ENCODE measurements at regions not wholly inside any gene's neighbourhood (a gene's known extent, or its start where the extent isn't known, plus 50 kb on each side); places are given as distances from the start of the nearest gene placed in this dataset.

- no peak for DNase-seq (ENCODE audit: low read depth in 1 of 2, low spot score in 1 of 2)
Observed at GRCh38 chr9:81125446-81126092, 563.8 kb downstream of the TLE1 start.

- no peak for DNase-seq (ENCODE audit: low read depth in 1 of 2, low spot score in 1 of 2)
Observed at GRCh38 chr9:81123526-81123925, 565.8 kb downstream of the TLE1 start.

DNA sequence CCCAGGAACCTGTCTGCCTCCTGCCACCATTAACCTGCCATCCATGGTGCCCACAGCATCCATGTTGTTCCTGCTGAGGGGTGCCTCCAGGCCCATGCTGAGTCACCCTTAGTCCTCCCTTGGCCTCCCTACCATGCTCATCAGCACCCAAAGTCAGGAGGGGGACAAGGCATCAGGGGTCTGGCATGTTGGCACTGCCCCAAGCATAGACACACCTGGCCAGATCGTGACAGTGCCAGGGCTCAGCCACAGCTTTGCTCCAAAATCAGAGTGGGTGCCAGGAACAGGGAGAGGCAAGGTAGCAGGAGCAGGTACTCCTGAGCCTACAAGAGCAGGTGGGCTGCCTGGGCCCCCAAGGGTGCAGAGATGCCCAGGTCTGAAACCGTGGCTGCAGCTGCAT, 566.6 kb downstream of the TLE1 start:
- no peak for DNase-seq (ENCODE audit: low read depth in 1 of 2, low spot score in 1 of 2)

DNA sequence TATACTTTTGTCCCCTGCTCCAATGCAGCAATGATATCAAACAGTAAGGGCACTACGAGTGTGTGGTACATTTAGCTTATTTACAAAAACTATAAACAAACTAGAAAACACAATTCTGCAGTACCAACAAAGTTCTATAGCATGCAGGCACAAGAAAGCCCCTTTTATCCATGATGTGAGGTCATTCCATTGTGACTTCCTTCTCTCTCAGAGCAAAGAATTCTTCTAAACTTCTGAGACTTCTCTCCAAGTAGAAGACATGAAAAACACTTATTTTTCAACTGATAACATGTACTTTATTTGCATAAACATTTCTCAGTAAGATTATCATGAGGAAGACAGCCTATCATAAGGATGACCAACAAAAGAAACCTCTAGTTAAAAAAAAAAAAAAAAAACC, 569.8 kb downstream of the TLE1 start:
- DNase-seq (ENCODE audit: low read depth in 1 of 2, low spot score in 1 of 2), result no peak

- no peak for DNase-seq (ENCODE audit: low read depth in 1 of 2, low spot score in 1 of 2)
Observed at GRCh38 chr9:81118416-81118815, 570.9 kb downstream of the TLE1 start.

DNA sequence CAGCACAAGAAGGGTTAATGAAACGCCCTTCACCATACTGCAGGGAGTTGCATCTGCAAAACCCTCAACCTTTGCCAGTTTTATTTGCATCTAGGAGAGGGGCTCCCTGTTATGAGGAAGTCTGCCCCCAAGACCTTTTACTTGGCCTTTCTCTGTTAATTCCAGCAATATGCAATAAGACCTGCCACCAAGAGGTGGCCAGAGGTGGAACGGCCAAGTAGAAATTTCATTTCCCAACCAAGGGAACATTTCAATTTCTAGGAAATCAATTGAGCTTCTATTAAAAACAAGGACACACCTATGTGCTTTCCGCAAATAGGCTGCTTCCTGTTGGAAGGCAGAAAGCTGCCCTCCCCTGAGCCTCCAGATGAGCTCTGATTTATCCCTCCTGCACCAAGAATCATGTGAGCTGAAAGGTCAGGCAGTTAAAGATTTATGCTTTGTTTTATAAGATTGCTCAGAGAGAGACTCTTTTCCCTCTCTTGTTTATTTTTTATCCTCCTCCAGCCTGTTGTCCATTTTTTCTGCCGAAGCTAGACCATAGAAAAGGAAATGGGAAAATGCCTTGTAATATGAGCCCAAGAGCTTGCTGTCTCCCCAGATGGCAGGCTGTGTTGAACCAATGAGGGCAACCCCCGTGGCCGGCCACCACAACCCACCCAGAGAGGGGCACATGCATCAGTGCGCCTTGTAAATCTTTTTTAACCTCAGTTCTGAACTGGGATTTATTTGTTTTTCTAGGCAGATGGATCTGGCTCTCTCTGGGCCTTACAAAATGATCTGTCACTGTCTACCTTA, 572.8 kb downstream of the TLE1 start:
- DNase-seq (ENCODE audit: low read depth in 1 of 2, low spot score in 1 of 2), result no peak

- no peak for DNase-seq (ENCODE audit: low read depth in 1 of 2, low spot score in 1 of 2)
Observed at GRCh38 chr9:81113453-81114124, 575.8 kb downstream of the TLE1 start.

- no peak for DNase-seq (ENCODE audit: low read depth in 1 of 2, low spot score in 1 of 2)
Observed at GRCh38 chr9:81112627-81113452, 576.5 kb downstream of the TLE1 start.

GRCh38 chr9:81108821-81109220, 580.5 kb downstream of the TLE1 start:
- no peak for DNase-seq (ENCODE audit: low read depth in 1 of 2, low spot score in 1 of 2)

DNA sequence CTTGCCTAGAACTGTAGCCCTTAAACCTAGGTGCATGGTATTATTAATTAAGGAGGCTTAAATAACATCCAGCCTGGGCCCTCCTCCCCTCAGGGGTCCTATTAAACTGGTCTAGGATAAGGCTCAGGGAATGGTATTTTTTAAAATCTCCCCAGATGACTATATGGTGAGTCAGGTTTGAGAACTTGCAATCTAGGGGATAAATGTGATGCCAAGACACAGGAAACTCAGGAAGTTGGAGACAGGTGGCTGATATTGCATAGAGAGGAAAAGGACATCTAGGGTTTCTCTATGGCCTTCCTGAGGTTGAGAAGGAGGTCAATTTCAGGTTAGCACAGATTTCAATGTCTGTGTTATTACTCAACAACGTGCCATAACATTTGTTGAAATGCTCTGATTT, 581.0 kb downstream of the TLE1 start:
- DNase-seq (ENCODE audit: low read depth in 1 of 2, low spot score in 1 of 2), result no peak

DNA sequence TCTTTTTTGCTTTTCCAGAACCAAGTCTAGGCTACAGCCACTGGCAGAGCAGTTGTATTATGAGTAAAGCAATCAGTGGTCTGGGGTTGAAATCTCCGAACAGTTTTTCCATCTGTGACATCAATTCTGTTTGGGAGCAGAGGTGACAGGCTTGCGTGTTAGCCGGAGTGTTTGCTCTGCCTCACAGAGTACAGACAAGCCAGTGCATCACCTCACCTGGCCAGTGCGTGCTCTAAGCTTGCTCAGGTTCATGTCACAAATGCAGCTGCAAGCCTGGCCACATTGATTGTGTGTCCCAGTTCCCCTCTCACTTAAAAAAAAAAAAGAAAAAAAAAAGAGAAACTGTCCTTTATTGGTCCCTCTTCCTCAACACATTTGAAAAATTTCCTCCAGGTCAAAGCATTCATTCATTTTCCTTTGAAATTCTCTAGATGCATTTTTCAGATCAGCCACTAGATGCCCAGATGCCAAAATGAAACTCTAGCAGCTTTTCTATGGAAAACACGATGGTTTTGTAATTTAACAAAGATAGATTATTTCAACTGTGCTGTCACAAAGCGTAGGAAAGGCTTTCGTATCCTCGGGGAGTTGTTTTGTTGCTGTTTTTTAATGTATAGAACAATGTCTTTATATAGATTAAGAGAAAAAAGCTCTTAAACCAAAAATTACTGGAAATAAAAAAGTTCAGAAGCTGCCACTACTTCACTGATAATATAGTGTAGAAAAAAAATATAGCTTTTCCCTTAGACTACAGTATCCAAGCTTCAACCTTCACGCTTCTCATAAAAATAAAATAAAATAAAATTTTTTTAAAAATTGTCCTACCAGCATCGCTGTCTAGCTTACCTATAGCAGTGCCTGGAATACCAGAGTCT, 585.5 kb downstream of the TLE1 start:
- no peak for DNase-seq (ENCODE audit: low read depth in 1 of 2, low spot score in 1 of 2)

DNA sequence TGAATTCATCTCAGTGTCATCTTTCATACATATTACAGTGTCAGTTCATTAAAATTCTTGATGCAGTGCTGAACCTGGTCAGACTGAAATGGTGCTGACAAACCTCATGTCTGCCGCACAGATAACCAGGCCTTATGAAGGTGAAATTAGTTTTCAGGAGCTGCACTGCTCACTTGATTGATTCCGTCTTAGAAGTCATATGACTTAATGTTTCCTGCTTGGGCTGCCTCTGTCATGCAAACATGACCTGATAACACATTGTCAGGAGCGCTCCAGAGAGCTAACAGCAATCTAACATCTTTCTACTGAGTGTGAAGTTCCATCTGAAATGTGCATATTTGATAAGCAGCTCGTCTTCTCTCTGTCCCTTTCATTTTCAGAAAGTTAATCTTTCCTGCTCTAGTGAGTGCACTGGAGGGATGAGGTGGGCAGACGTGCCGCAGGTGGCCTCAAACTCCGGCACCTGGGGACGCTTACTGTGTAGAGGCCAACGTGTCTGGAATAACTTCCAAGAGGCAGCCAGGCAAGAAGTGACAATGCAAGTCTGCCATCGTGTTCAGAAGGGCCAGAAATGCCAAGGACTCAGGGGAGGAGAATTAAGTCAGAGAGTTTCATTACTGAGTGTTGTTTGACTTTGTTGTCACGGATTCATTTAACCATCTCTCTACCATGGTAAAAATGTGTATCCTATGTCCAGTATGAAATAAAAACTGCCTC, 592.1 kb downstream of the TLE1 start:
- no peak for DNase-seq (ENCODE audit: low read depth in 1 of 2, low spot score in 1 of 2)

GRCh38 chr9:81096625-81097024, 592.7 kb downstream of the TLE1 start:
- no peak for DNase-seq (ENCODE audit: low read depth in 1 of 2, low spot score in 1 of 2)

- DNase-seq (ENCODE audit: low read depth in 1 of 2, low spot score in 1 of 2), result no peak
Observed at GRCh38 chr9:81092057-81092456, 597.3 kb downstream of the TLE1 start.

GRCh38 chr9:81088341-81088740, 601.0 kb downstream of the TLE1 start:
- DNase-seq (ENCODE audit: low read depth in 1 of 2, low spot score in 1 of 2), result no peak

GRCh38 chr9:81086416-81086815, 602.9 kb downstream of the TLE1 start:
- no peak for DNase-seq (ENCODE audit: low read depth in 1 of 2, low spot score in 1 of 2)

- no peak for DNase-seq (ENCODE audit: low read depth in 1 of 2, low spot score in 1 of 2)
Observed at GRCh38 chr9:81083854-81084512, 605.4 kb downstream of the TLE1 start.

DNA sequence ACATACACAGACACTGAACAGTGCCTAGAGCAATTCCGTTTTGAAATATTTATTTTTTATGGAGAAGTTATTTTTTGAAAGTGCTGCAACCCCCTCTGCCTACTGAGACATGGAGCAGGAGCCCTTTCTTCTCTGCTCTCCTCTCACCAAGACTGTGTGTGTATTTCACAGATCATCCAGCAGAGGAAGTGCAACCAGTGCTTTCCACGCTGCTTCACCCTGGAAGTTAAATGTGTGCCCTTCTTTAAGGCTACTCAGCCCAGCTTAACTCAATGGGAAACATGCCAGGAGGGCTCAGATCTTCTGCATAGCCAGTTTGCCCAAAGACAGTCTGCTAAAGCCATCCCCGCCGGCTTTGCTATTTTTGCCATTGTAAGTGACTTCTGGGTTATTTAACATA, 606.3 kb downstream of the TLE1 start:
- no peak for DNase-seq (ENCODE audit: low read depth in 1 of 2, low spot score in 1 of 2)

DNA sequence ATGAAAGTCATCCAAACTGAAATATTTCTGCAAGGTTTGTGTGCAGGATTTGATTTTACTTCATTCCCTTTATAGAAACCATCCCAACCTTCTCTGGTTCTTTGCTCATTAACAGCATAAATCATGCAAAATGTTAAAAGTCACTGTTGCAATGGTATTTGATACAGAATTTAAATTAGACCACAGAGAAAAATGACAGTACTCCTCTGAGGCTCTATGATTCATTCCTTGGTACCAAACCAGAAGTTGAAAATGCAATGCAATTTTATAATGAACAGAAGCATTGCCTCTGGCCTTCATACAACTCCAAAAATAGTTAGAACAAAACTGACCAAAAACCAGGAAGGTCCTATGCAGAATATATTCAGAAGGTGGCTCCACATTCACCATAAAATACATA, 607.1 kb downstream of the TLE1 start:
- no peak for DNase-seq (ENCODE audit: low read depth in 1 of 2, low spot score in 1 of 2)
